Neural progenitor cell (in vitro differentiated cells): ENCODE measurements at regions not wholly inside any gene's neighbourhood (a gene's known extent, or its start where the extent isn't known, plus 50 kb on each side); places are given as distances from the start of the nearest gene placed in this dataset.

Experiments
- DNase-seq: peaks from one replicate; pipeline ENCODE4 v3.0.0-alpha.2; 2016; ENCODE audit warnings: low spot score
- H2AFZ ChIP-seq: fragments of 200-600 bp; sonication (generic); replicated peaks from 2 replicates; pipeline ENCODE4 v1.6.1; 2016; ENCODE audit warnings: antibody characterized with exemption
- H3F3A ChIP-seq: fragments of 200-600 bp; sonication (generic); 2 replicates; pipeline ENCODE4 v1.6.1; 2016; ENCODE audit warnings: antibody characterized with exemption, low read depth
- H3K27ac ChIP-seq: fragments of 200-600 bp; sonication (generic); 2 replicates; pipeline ENCODE4 v1.5.1; 2016; ENCODE audit warnings: mild to moderate bottlenecking
- H3K27me3 ChIP-seq: fragments of 200-600 bp; sonication (generic); 2 replicates; pipeline ENCODE4 v1.6.1; 2016; ENCODE audit warnings: mild to moderate bottlenecking, moderate library complexity
- H3K36me3 ChIP-seq: fragments of 200-600 bp; sonication (generic); 2 replicates; pipeline ENCODE4 v1.5.1; 2016
- H3K4me1 ChIP-seq: fragments of 200-600 bp; sonication (generic); 2 replicates; pipeline ENCODE4 v1.6.1; 2016; ENCODE audit warnings: mixed run types
- H3K4me2 ChIP-seq: fragments of 200-600 bp; sonication (generic); 2 replicates; pipeline ENCODE4 v1.6.1; 2016
- H3K4me3 ChIP-seq: fragments of 200-600 bp; sonication (generic); 2 replicates; pipeline ENCODE4 v1.5.1; 2016
- H3K79me2 ChIP-seq: fragments of 200-600 bp; sonication (generic); 2 replicates; pipeline ENCODE4 v1.6.1; 2016; ENCODE audit warnings: low read depth
- H3K9ac ChIP-seq: fragments of 200-600 bp; sonication (generic); 2 replicates; pipeline ENCODE4 v1.6.1; 2016
- H3K9me3 ChIP-seq: fragments of 200-600 bp; sonication (generic); 2 replicates; pipeline ENCODE4 v1.5.1; 2016; ENCODE audit warnings: low read depth
- H4K20me1 ChIP-seq: fragments of 200-600 bp; sonication (generic); 2 replicates; pipeline ENCODE4 v1.6.1; 2016; ENCODE audit warnings: low read depth
- H3K27ac Mint-ChIP-seq: 3 replicates; pipeline ENCODE4 v1.8.0; 2021; ENCODE audit warnings: mixed read lengths
- H3K27me3 Mint-ChIP-seq: 2 replicates; pipeline ENCODE4 v1.8.0; 2022; ENCODE audit warnings: low read depth, mild to moderate bottlenecking, inconsistent platforms, moderate library complexity, mixed read lengths; ENCODE audit not compliant: insufficient read depth
- H3K36me3 Mint-ChIP-seq: 3 replicates; pipeline ENCODE4 v1.8.0; 2021; ENCODE audit warnings: mixed read lengths
- H3K4me1 Mint-ChIP-seq: 3 replicates; pipeline ENCODE4 v1.8.0; 2021; ENCODE audit warnings: mixed read lengths
- H3K4me3 Mint-ChIP-seq: 3 replicates; pipeline ENCODE4 v1.8.0; 2021; ENCODE audit warnings: mild to moderate bottlenecking, moderate library complexity, mixed read lengths
- H3K9me3 Mint-ChIP-seq: 3 replicates; pipeline ENCODE4 v1.8.0; 2020; ENCODE audit warnings: mixed read lengths
- EZH2 ChIP-seq: fragments of 200-600 bp; sonication (generic); IDR thresholded peaks from 2 replicates; pipeline ENCODE4 v1.6.1; 2017; ENCODE audit warnings: antibody characterized with exemption, mild to moderate bottlenecking, moderate library complexity
- EZH2phosphoT487 ChIP-seq: fragments of 200-600 bp; sonication (generic); IDR thresholded peaks from 2 replicates; pipeline ENCODE4 v1.6.1; 2017; ENCODE audit warnings: antibody characterized with exemption
- TF ChIP-seq, protein P1 (sequence below): fragments of 200-600 bp; sonication (generic); IDR thresholded peaks from 2 replicates; pipeline ENCODE4 v1.5.1; 2017; ENCODE audit warnings: antibody characterized with exemption, mild to moderate bottlenecking

DNA sequence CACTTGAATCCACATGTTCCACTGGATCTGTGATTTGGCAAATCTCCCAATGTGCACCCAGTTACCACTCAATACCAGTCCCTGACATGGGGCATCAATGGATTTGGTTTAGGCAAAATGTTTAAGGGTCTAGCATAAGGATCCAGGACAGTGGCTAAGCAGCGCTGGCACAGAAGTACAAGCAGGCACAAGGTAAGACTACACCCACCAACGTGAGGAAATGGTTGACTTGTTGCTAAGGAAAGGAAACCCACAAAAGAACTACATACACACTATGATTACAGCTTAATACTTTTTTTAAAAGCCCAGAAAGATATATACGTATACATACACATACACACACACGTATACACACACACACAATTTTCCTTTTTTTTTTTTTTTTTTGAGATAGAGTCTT is 79.0 kb downstream of the DNAAF9 start:
- H3K4me1 ChIP-seq = no peaks in the 10 kb centered on the region
- Mint-ChIP-seq H3K27me3 (no peaks in the 10 kb centered on the region), H3K9me3 (no peaks in the 10 kb centered on the region), H3K36me3 (peaks cover 22% of the 10 kb centered on the region), H3K27ac (no peak overlapping the region), H3K4me3 (no peak overlapping the region), H3K4me1 (no peaks in the 10 kb centered on the region)
- H3K4me2 ChIP-seq = no peak overlapping the region
- no peaks in the 10 kb centered on the region for H3K27me3 ChIP-seq
- no peak overlapping the region for H3K4me3 ChIP-seq
- no peaks in the 10 kb centered on the region for H3K36me3 ChIP-seq
- H4K20me1 ChIP-seq = no peaks in the 10 kb centered on the region
- H3K9ac ChIP-seq = no peak overlapping the region
- no peak overlapping the region for H2AFZ ChIP-seq
- no peaks in the 10 kb centered on the region for H3K79me2 ChIP-seq
- no peaks in the 10 kb centered on the region for H3F3A ChIP-seq
- no peak for TF ChIP-seq EZH2
- TF ChIP-seq, protein P1, sequence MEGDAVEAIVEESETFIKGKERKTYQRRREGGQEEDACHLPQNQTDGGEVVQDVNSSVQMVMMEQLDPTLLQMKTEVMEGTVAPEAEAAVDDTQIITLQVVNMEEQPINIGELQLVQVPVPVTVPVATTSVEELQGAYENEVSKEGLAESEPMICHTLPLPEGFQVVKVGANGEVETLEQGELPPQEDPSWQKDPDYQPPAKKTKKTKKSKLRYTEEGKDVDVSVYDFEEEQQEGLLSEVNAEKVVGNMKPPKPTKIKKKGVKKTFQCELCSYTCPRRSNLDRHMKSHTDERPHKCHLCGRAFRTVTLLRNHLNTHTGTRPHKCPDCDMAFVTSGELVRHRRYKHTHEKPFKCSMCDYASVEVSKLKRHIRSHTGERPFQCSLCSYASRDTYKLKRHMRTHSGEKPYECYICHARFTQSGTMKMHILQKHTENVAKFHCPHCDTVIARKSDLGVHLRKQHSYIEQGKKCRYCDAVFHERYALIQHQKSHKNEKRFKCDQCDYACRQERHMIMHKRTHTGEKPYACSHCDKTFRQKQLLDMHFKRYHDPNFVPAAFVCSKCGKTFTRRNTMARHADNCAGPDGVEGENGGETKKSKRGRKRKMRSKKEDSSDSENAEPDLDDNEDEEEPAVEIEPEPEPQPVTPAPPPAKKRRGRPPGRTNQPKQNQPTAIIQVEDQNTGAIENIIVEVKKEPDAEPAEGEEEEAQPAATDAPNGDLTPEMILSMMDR = no peak
- no peak for TF ChIP-seq EZH2phosphoT487
- no peaks in the 10 kb centered on the region for H3K9me3 ChIP-seq
- H3K27ac ChIP-seq = no peak overlapping the region
- no peak for DNase-seq

DNA sequence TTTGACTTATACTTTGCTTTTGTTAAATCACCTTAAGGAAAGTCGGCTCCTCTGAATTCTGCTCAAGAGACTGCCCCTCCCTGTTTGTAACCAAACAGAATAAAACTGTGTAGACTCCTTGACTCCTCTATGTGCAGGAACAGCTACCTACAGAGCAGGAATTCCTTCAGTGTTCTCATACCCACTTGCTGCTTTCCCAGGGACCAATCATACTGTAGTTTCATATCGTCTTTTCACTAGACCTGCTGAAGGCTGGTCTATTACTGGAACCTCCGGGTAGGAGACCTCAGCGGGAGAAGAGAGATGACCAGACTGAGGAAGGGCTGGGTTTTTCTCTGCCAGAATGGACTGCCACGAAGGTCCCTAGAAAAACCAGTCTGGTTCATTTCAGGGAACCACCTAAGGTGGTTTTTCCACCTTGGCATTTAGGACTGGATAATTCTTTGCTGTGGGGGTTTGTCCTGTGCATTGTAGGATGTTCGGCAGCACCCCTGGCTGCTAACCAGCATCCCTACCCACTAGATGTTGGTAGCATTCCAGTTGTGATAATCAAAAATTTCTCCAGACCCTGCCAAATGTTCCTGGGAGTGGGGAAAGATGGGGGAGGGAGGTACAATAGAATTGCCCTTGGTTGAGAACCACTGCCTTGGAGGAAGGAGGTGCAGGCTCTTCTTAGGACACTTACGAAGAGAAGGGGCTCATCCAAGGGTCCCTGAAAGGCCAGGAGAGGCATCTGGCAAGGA is 80.5 kb downstream of the DNAAF9 start:
- H3K79me2 ChIP-seq = no peaks in the 10 kb centered on the region
- no peak overlapping the region for H2AFZ ChIP-seq
- H4K20me1 ChIP-seq = no peaks in the 10 kb centered on the region
- no peak overlapping the region for H3K27ac ChIP-seq
- H3F3A ChIP-seq = no peaks in the 10 kb centered on the region
- Mint-ChIP-seq H3K4me1 (no peaks in the 10 kb centered on the region), H3K9me3 (no peaks in the 10 kb centered on the region), H3K36me3 (peaks cover 19% of the 10 kb centered on the region), H3K27me3 (no peaks in the 10 kb centered on the region), H3K4me3 (no peak overlapping the region), H3K27ac (no peak overlapping the region)
- H3K27me3 ChIP-seq = no peaks in the 10 kb centered on the region
- no peak for DNase-seq
- TF ChIP-seq EZH2phosphoT487 = no peak
- no peak for TF ChIP-seq EZH2
- TF ChIP-seq, protein P1 = no peak
- no peaks in the 10 kb centered on the region for H3K9me3 ChIP-seq
- no peaks in the 10 kb centered on the region for H3K36me3 ChIP-seq
- no peak overlapping the region for H3K4me2 ChIP-seq
- H3K9ac ChIP-seq = no peak overlapping the region
- H3K4me3 ChIP-seq = no peak overlapping the region
- no peaks in the 10 kb centered on the region for H3K4me1 ChIP-seq

DNA sequence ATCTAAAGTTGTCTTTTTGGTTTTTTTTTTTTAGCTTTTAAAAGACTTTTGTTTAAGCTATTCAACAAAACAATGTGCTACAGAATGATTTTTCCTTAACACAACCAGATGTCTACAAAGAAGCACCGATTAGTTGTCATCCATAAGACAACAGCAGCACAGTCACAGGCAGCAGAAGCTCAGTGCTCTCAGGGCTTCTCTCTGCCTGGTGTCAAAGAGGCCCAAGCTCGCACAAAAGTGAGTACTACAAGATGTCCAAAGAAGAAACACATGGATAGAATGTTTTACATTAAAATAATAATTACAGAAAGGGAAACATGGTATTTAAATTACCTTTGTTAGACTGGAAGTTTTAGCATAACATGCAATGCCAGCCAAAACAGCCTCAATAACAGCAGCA is 81.6 kb downstream of the DNAAF9 start:
- H3K9ac ChIP-seq = no peak overlapping the region

More for the DNA sequence above, 81.6 kb downstream of the DNAAF9 start:
- Histone ChIP-seq H3K27ac (no peak overlapping the region), H3K4me2 (no peak overlapping the region), H2AFZ (no peak overlapping the region), H4K20me1 (no peaks in the 10 kb centered on the region), H3K79me2 (no peaks in the 10 kb centered on the region), H3F3A (no peaks in the 10 kb centered on the region), H3K9me3 (no peaks in the 10 kb centered on the region), H3K4me1 (no peaks in the 10 kb centered on the region), H3K27me3 (no peaks in the 10 kb centered on the region), H3K36me3 (no peaks in the 10 kb centered on the region), H3K4me3 (no peak overlapping the region)
- Mint-ChIP-seq H3K36me3 (peaks cover 17% of the 10 kb centered on the region), H3K4me3 (no peak overlapping the region), H3K27me3 (no peaks in the 10 kb centered on the region), H3K27ac (no peak overlapping the region), H3K9me3 (no peaks in the 10 kb centered on the region), H3K4me1 (no peaks in the 10 kb centered on the region)
- DNase-seq = no peak
- TF ChIP-seq, protein P1 = no peak
- TF ChIP-seq EZH2 (no peak), EZH2phosphoT487 (no peak)
